ENCODE measurements at regions not wholly inside any gene's neighbourhood (a gene's known extent, or its start where the extent isn't known, plus 50 kb on each side); places are given as distances from the start of the nearest gene placed in this dataset.

GRCh38 chr4:108426493-108426892 is 193.9 kb upstream of the RPL34 start:
- no peaks in the 10 kb centered on the region for H3K79me2 ChIP-seq (ENCODE audit: insufficient read depth, low read depth, low read length)
- no peak overlapping the region for H2AFZ ChIP-seq (ENCODE audit: low read length)
- H3K4me2 ChIP-seq (ENCODE audit: low read length): no peak overlapping the region
- no peaks in the 10 kb centered on the region for H3K36me3 ChIP-seq (ENCODE audit: insufficient read depth, low read length)
- H3K4me3 ChIP-seq (ENCODE audit: low read depth, low read length, poor library complexity, severe bottlenecking): no peak overlapping the region
- intact Hi-C loops (cut with micrococcal nuclease; ENCODE audit: unreplicated experiment): no loop called here
- H3K4me1 ChIP-seq (ENCODE audit: insufficient read depth, low read length, poor library complexity, severe bottlenecking): no peaks in the 10 kb centered on the region
- ChIA-PET CTCF (ENCODE audit: unreplicated experiment) (no interaction called here), POLR2A (interaction anchor here (0.5 to 0.6 kb wide), 3 partner anchors 144 to 420 kb away, joined by 3 to 4 read pairs (median 3); no protein-coding TSS in a partner anchor)
- no peaks in the 10 kb centered on the region for H3K9me3 ChIP-seq (ENCODE audit: low read length)
- no peak overlapping the region for H3K27ac ChIP-seq (ENCODE audit: low read depth, low read length, poor library complexity, severe bottlenecking)
- H4K20me1 ChIP-seq (ENCODE audit: insufficient read depth, low read length): no peaks in the 10 kb centered on the region
- DNase-seq (ENCODE audit: low spot score): no peak
- BruUV-seq (replicated peaks): no TSS peak
- TF ChIP-seq CTCF (conservative IDR thresholded peaks at IDR 0.05; ENCODE audit: low read length) (no peak), EZH2phosphoT487 (IDR thresholded peaks at IDR 0.05; ENCODE audit: borderline replicate concordance, low read depth, low read length) (no peak)
- no peaks in the 10 kb centered on the region; the same call in 1 of the 2 replicates for H3K9me2 ChIP-seq (ENCODE audit: insufficient read depth, low read length)

GRCh38 chr4:108425988-108426387 is 194.4 kb upstream of the RPL34 start:
- Histone ChIP-seq H3K36me3 (ENCODE audit: insufficient read depth, low read length) (no peaks in the 10 kb centered on the region), H4K20me1 (ENCODE audit: insufficient read depth, low read length) (no peaks in the 10 kb centered on the region), H2AFZ (ENCODE audit: low read length) (no peak overlapping the region), H3K9me3 (ENCODE audit: low read length) (no peaks in the 10 kb centered on the region), H3K79me2 (ENCODE audit: insufficient read depth, low read depth, low read length) (no peaks in the 10 kb centered on the region), H3K9me2 (ENCODE audit: insufficient read depth, low read length) (no peaks in the 10 kb centered on the region; the same call in 1 of the 2 replicates), H3K4me3 (ENCODE audit: low read depth, low read length, poor library complexity, severe bottlenecking) (no peak overlapping the region), H3K27ac (ENCODE audit: low read depth, low read length, poor library complexity, severe bottlenecking) (no peak overlapping the region), H3K4me1 (ENCODE audit: insufficient read depth, low read length, poor library complexity, severe bottlenecking) (no peaks in the 10 kb centered on the region), H3K4me2 (ENCODE audit: low read length) (no peak overlapping the region)
- BruUV-seq (replicated peaks): no TSS peak
- ChIA-PET POLR2A (interaction anchor here (0.5 to 0.6 kb wide), 3 partner anchors 143 to 488 kb away, joined by 3 to 4 read pairs (median 3); no protein-coding TSS in a partner anchor), CTCF (ENCODE audit: unreplicated experiment) (no interaction called here)
- no peak for DNase-seq (ENCODE audit: low spot score)
- intact Hi-C loops (cut with micrococcal nuclease; ENCODE audit: unreplicated experiment): no loop called here
- TF ChIP-seq EZH2phosphoT487 (IDR thresholded peaks at IDR 0.05; ENCODE audit: borderline replicate concordance, low read depth, low read length) (no peak), CTCF (conservative IDR thresholded peaks at IDR 0.05; ENCODE audit: low read length) (no peak)

GRCh38 chr4:108417923-108418322 is 202.5 kb upstream of the RPL34 start:
- Histone ChIP-seq H3K9me2 (ENCODE audit: insufficient read depth, low read length) (no peaks in the 10 kb centered on the region), H4K20me1 (ENCODE audit: insufficient read depth, low read length) (no peaks in the 10 kb centered on the region), H3K4me3 (ENCODE audit: low read depth, low read length, poor library complexity, severe bottlenecking) (no peak overlapping the region), H3K4me2 (ENCODE audit: low read length) (no peak overlapping the region), H3K79me2 (ENCODE audit: insufficient read depth, low read depth, low read length) (no peaks in the 10 kb centered on the region), H3K9me3 (ENCODE audit: low read length) (no peaks in the 10 kb centered on the region), H3K27ac (ENCODE audit: low read depth, low read length, poor library complexity, severe bottlenecking) (no peak overlapping the region), H2AFZ (ENCODE audit: low read length) (no peak overlapping the region), H3K4me1 (ENCODE audit: insufficient read depth, low read length, poor library complexity, severe bottlenecking) (no peaks in the 10 kb centered on the region), H3K36me3 (ENCODE audit: insufficient read depth, low read length) (no peaks in the 10 kb centered on the region)
- no peak for DNase-seq (ENCODE audit: low spot score)
- ChIA-PET CTCF (ENCODE audit: unreplicated experiment) (no interaction called here), POLR2A (no interaction called here)
- no TSS peak for BruUV-seq (replicated peaks)
- no peak for TF ChIP-seq CTCF (conservative IDR thresholded peaks at IDR 0.05; ENCODE audit: low read length)
- TF ChIP-seq EZH2phosphoT487 (IDR thresholded peaks at IDR 0.05; ENCODE audit: borderline replicate concordance, low read depth, low read length): no peak
- intact Hi-C loops (cut with micrococcal nuclease; ENCODE audit: unreplicated experiment): no loop called here

Measured in OCI-LY7 (cell line).